ENCODE measurements at regions not wholly inside any gene's neighbourhood (a gene's known extent, or its start where the extent isn't known, plus 50 kb on each side); places are given as distances from the start of the nearest gene placed in this dataset.

GRCh38 chr13:105307776-105308175, 1227.7 kb downstream of the EFNB2 start:
- TF ChIP-seq, protein P1, sequence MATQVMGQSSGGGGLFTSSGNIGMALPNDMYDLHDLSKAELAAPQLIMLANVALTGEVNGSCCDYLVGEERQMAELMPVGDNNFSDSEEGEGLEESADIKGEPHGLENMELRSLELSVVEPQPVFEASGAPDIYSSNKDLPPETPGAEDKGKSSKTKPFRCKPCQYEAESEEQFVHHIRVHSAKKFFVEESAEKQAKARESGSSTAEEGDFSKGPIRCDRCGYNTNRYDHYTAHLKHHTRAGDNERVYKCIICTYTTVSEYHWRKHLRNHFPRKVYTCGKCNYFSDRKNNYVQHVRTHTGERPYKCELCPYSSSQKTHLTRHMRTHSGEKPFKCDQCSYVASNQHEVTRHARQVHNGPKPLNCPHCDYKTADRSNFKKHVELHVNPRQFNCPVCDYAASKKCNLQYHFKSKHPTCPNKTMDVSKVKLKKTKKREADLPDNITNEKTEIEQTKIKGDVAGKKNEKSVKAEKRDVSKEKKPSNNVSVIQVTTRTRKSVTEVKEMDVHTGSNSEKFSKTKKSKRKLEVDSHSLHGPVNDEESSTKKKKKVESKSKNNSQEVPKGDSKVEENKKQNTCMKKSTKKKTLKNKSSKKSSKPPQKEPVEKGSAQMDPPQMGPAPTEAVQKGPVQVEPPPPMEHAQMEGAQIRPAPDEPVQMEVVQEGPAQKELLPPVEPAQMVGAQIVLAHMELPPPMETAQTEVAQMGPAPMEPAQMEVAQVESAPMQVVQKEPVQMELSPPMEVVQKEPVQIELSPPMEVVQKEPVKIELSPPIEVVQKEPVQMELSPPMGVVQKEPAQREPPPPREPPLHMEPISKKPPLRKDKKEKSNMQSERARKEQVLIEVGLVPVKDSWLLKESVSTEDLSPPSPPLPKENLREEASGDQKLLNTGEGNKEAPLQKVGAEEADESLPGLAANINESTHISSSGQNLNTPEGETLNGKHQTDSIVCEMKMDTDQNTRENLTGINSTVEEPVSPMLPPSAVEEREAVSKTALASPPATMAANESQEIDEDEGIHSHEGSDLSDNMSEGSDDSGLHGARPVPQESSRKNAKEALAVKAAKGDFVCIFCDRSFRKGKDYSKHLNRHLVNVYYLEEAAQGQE (IDR thresholded peaks at IDR 0.05; ENCODE audit: low read depth): no peak
- no peak for TF ChIP-seq CEBPB (IDR thresholded peaks at IDR 0.05)
- no peak for TF ChIP-seq EGR1 (IDR thresholded peaks at IDR 0.05)
- no peak for TF ChIP-seq CREB1 (IDR thresholded peaks at IDR 0.05; ENCODE audit: low read depth)
- no peak for TF ChIP-seq MAX (IDR thresholded peaks at IDR 0.05)
- no peak for TF ChIP-seq TAF1 (IDR thresholded peaks at IDR 0.05; ENCODE audit: low read depth)
- TF ChIP-seq TCF12 (IDR thresholded peaks at IDR 0.05; ENCODE audit: low read depth): no peak
